ENCODE measurements at regions not wholly inside any gene's neighbourhood (a gene's known extent, or its start where the extent isn't known, plus 50 kb on each side); places are given as distances from the start of the nearest gene placed in this dataset.

DNA sequence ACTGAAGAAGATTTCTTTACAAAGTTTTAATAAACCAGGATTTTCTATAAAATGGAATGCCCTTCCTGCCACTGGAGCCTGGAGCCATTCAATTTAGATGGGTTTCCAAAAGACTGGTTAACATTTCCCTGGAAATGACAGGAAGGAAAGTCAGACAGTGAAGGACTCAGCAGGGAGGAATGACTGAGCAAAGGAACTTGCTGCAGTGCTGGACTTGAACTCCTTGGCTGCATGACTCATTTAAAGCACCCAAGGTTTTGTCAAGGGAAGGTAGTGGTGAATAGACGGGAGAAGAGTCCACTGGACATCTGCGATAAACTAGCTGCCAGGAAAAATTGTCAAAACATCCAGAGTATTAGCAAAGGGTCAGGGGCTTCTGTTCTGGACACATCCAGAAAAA is 163.8 kb upstream of the SLC28A3 start:
- no peak for DNase-seq (ENCODE audit: low read depth)
- H3K4me3 ChIP-seq (replicated peaks; ENCODE audit: low read depth, low read length): no peak overlapping the region
- TF ChIP-seq CTCF (IDR thresholded peaks at IDR 0.05; ENCODE audit: low read length, missing control alignments): no peak

DNA sequence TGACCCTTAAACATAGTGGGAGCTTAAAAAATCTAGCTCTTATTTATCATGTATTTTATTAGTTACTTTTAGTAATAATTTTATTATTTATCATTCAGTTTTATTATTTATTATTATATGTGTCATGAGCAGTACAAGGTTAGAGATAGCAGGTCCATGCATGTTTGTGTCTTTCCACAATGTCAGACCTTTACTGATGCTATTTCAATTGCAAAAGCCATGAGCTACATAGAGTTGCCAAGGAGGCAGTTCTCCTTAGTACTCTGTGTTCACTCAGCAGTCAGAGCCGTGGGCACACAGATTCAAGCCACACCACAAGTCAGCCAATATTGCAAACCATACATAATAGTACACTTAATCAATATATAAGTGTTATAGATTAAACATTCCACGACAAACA is 157.9 kb upstream of the NTRK2 start:
- TF ChIP-seq CTCF (IDR thresholded peaks at IDR 0.05; ENCODE audit: low read length, missing control alignments): no peak

GRCh38 chr9:84512493-84512892 is 157.0 kb upstream of the NTRK2 start:
- DNase-seq (ENCODE audit: low read depth): no peak
- no peak for TF ChIP-seq CTCF (IDR thresholded peaks at IDR 0.05; ENCODE audit: low read length, missing control alignments)
- H3K4me3 ChIP-seq (replicated peaks; ENCODE audit: low read depth, low read length): no peak overlapping the region

More for the DNA sequence above, 157.9 kb upstream of the NTRK2 start:
- no peak for DNase-seq (ENCODE audit: low read depth)
- no peak overlapping the region for H3K4me3 ChIP-seq (replicated peaks; ENCODE audit: low read depth, low read length)

DNA sequence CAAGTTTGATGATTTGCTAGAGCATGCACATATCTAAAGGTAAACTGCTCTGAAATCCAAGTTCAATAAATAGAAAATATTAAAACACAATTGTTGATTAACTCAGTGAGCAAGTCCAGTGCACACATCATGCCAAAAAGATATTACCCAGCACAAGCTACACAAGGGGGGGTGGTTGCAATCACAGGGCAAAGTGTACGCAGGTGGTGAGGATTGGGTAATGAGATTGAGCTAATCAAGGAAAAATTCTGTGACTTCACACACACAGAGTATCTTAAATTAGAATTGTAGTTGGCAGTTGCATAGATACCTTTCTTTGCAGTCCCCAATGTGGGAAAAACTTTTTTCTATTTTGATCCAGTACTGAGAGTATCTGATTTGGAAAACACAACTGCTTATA is 156.1 kb upstream of the NTRK2 start:
- H3K4me3 ChIP-seq (replicated peaks; ENCODE audit: low read depth, low read length): no peak overlapping the region
- DNase-seq (ENCODE audit: low read depth): no peak
- TF ChIP-seq CTCF (IDR thresholded peaks at IDR 0.05; ENCODE audit: low read length, missing control alignments): no peak

- TF ChIP-seq CTCF (IDR thresholded peaks at IDR 0.05; ENCODE audit: low read length, missing control alignments): no peak
- no peak overlapping the region for H3K4me3 ChIP-seq (replicated peaks; ENCODE audit: low read depth, low read length)
- DNase-seq (ENCODE audit: low read depth): no peak
Observed at GRCh38 chr9:84513979-84514378, 155.6 kb upstream of the NTRK2 start.

DNA sequence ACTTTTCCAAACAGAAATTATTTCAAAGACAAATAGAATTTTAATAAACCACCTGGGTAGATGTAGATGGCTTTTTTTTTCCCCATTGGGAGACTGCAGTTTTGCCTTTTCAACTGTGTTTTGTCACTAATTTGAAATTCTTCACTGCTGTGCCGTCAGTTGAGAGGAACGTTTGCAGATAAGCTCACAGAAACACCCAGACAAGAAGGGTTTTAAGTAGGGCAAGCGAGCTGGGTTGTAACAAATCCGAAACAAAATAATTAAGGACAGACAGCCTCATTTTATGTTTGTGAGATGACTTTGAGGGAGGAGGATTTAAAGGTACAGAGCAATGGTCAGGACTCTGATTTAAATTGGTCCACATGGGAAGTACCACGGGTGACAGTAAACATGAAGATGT is 155.1 kb upstream of the NTRK2 start:
- no peak for DNase-seq (ENCODE audit: low read depth)
- no peak overlapping the region for H3K4me3 ChIP-seq (replicated peaks; ENCODE audit: low read depth, low read length)
- TF ChIP-seq CTCF (IDR thresholded peaks at IDR 0.05; ENCODE audit: low read length, missing control alignments): no peak

- TF ChIP-seq CTCF (IDR thresholded peaks at IDR 0.05; ENCODE audit: low read length, missing control alignments): no peak
- DNase-seq (ENCODE audit: low read depth): no peak
- no peak overlapping the region for H3K4me3 ChIP-seq (replicated peaks; ENCODE audit: low read depth, low read length)
Observed at GRCh38 chr9:84517026-84517425, 152.5 kb upstream of the NTRK2 start.
